GM18508 (cell line): ENCODE measurements at regions not wholly inside any gene's neighbourhood (a gene's known extent, or its start where the extent isn't known, plus 50 kb on each side); places are given as distances from the start of the nearest gene placed in this dataset.

Source experiments
- ATAC-seq: cut with Tn5 transposase; IDR thresholded peaks from one replicate; pipeline ENCODE4 v1.9.1; 2021; ENCODE audit warnings: moderate number of reproducible peaks; ENCODE audit not compliant: insufficient read depth, unreplicated experiment

GRCh38 chr4:144202081-144202480, 61.6 kb upstream of the GYPA start:
- ATAC-seq: no peak

- no peak for ATAC-seq
Observed at GRCh38 chr4:144203155-144203554, 62.6 kb upstream of the GYPA start.

DNA sequence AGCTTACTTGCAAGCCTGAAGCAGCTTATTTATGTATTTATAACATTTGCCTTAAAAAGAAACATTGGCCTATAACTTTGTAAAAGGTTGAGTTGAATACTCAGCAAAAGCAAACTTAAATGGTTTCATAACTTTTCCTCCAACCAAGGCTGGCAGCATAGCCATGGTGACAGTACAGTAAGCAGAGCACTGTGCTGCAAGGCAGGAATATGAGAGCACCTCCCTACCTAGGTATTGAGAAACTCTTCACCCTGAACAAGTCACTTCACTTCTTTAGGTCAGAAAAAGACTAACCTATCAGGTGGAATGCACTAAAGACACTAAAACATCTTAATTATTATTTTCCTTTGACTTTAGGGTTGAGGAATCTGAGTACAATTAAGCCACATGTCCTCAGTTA, 63.9 kb upstream of the GYPA start:
- no peak for ATAC-seq

DNA sequence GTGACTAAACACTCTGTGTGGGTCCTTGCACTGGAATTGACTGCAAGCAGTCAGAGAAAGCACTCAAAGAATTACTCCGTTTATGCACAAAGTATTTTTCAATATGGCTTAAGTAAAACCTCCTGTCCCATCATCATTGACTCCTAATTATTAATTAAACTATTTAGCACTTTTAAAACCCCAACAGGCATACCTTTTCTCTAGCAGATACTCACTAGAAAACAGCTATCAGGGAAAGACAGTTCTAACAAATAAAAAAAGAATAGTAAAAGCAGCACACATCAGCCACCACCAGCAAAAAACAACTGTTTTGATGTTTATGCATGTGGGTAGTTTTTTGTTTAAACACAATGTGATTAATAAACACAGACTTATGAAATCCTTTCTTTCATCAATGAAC, 66.2 kb upstream of the GYPA start:
- ATAC-seq: no peak

DNA sequence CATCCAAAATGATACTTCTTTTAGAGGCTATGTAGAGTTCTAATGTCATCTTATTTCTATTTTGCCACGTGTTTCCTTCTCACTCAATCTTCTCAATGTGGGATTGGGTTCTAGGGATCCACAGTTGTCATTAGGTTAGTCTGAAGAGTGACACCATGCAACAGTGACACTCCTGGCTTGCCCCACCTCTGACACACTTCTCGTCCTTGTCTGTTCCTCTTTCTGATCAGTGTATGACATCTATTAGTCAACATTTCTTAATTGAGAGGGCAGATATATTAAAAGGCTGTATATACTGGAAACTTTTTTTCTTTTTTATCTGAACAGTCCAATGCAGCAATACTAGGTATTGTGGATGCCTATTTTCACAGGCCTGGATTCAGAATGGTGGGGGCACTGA, 67.6 kb upstream of the GYPA start:
- no peak for ATAC-seq

GRCh38 chr4:144209491-144209890, 69.0 kb upstream of the GYPA start:
- no peak for ATAC-seq

DNA sequence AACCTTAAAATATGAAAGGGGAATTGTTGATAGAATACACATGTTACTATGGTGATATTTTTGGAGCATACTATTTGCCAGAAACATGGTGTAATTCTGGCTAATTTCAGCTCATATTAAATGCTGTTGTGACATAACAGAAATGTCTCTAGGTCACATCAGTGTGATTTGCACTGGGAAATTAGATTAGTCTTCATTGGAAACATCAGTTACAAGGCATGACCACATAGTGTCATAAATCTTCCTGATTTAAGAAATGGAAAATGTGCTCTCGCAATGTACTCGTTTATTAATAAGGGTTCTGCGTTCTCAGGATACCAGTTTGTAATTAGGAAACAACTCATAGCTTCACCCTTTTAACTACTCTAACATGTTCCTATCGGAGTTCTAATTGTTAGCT, 72.9 kb upstream of the GYPA start:
- no peak for ATAC-seq

DNA sequence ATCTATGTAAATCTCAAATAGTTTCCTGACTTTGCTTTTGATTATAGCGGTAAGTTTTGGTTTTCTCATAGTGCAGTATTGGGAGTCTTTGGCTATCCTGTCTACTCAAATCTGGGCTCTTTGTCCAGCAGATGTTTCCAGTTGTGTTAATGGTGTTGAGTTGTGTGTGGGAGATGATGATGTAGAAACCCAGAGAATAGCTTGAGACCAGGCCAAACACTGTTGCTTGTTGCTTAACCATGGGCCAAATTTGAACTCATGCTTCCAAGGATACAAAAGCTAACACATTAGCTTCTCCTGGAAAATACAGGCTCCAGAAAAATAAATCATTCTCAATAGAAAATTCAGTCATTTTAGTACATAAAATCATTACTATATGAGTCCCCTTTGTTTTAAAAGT, 82.6 kb upstream of the GYPA start:
- no peak for ATAC-seq

DNA sequence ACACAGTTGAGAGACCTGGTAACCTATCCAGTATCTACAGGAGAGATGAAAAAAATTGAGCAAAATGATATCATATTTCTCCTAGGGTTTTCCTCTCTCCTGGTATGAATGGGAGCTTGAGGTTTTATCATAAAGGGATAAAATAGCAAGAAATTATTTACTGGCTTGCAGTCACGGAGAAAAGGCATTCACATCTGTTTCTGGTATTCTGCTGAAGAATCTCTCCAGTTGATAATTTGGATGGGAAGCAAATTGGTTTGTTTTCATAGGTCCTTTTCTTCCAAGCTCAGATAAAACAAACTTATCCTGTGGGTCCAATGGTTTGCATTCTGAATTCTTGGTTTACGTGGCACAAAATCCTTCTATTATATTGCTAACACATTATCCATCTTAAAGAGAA, 83.1 kb upstream of the GYPA start:
- no peak for ATAC-seq

GRCh38 chr4:144259285-144259684, 118.8 kb upstream of the GYPA start:
- ATAC-seq: no peak

DNA sequence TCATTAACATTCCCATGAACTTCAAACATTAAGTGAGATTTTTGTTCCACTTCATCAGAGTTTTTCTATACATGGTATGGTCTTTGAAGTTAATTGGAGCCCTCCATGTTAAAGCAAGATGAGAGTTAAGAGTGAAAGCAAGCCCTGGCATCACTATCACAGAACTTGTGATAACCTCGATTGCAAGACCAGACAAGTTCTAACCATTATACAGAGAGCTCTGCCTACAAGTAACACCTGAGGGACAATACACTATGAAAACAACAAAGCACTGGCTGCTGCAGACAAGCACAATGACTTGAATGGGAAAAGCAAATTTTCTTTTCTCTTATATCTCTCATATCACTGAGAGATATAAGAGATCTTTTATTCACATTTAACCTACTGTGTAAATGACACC, 126.6 kb upstream of the GYPA start:
- ATAC-seq: no peak

GRCh38 chr4:144280688-144281087, 140.2 kb upstream of the GYPA start:
- ATAC-seq: no peak

DNA sequence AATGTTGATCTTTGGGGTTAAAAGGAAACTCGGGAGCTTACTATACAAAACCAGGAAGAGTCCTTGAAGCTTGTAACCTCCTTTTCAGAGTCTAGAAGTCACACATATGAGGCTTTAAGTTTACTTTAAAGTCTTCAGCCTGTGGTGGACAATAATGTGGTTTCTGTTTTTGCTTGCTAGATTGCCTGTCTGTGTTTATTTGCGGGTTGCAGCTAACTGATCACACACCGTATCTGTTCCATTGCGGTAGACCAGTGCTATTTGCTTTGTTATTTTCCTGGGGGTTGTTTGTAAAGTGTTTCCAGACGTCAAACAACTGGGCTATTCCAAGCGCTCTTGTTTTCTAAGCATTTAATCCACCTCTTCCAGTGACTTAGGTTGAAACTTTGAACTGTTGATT, 143.0 kb upstream of the GYPA start:
- no peak for ATAC-seq

DNA sequence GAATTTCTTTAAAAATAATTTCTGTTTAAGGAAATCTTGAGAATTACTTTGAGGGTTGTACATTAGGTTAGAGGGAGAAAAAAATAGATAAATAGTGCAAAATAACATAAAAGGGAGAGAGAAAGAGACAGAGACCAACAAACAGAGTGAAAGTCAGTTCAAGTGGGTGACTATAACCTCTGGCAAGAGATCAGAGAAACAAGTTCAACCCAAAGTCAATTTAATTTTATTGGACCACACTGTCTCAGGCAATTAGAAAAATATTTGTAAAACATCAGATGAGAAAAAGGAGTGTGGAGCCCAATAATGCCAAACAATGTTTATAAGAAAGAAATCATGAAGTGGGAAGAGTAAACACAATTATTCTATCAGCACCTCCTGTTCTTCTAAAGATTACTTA, 143.5 kb upstream of the GYPA start:
- no peak for ATAC-seq

GRCh38 chr4:144288011-144288903, 147.7 kb upstream of the GYPA start:
- ATAC-seq: peak; percentile 95

DNA sequence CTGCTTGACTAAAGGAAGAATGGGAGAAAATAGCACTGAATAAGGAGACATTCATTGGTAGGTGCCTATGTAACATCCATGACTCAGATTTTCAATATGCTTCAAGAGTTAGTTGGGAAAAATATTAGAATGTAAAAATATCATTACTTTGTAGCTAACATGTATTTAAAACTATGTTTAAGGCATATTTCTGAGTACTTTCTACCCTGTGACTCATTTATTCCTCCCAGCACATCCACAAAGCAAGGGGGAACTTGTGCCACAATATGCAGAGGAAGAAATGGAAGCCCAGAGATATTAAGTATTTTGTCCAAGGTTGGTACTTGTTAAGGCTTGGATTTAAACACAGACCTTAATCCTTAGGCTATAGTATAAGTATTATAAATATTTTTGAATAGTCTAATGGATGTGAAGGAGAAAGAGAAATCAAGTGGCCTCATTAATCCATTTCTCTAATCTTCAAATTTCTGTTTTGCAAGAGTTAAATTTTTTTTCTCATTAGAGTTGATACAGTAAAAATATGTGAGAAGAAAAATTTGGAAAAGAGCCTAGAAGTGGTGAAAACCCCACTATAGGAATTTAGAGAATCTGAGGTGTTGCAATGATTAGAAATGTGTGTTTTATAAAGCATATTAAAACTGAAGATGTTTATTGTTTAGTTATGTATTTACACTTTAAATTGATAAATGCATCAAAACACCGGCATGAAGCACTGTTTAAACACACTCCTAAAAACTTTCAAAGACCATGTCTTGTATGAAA, 149.3 kb upstream of the GYPA start:
- ATAC-seq: no peak

- no peak for ATAC-seq
Observed at GRCh38 chr4:144291164-144291563, 150.6 kb upstream of the GYPA start.

- no peak for ATAC-seq
Observed at GRCh38 chr4:144294211-144294610, 153.7 kb upstream of the GYPA start.

GRCh38 chr4:144295286-144295995, 154.9 kb upstream of the GYPA start:
- no peak for ATAC-seq

- no peak for ATAC-seq
Observed at GRCh38 chr4:144296941-144297340, 156.4 kb upstream of the GYPA start.

GRCh38 chr4:144298519-144298918, 158.0 kb upstream of the GYPA start:
- ATAC-seq: no peak
